Ureter (tissue), 1 donor: ENCODE measurements at regions not wholly inside any gene's neighbourhood (a gene's known extent, or its start where the extent isn't known, plus 50 kb on each side); places are given as distances from the start of the nearest gene placed in this dataset.

Experiments used
- DNase-seq: peaks from one replicate; pipeline ENCODE4 v3.0.0-alpha.2; 2020; ENCODE audit warnings: low spot score
- donor health status: DM: yes; HTN: yes; CAD: no.

DNA sequence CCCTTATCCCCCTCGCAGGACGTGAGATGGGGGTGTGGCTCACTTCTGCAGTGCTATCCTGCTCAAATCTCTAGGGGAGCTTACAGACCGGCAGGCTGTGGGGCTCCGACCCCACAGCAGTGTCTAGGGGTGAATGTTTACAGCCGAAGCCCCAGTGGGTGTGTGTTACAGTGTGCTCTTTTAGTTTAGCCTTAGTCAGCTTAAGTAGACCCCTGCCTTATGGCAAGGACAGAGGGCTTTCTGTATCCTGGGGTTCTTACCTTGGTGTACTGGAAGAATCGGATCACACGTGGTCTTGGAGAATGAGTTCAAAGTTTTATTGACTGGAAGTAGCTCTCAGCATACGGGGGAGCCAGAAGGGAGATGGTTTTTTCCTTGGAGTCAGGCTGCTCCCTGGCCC, 348.2 kb upstream of the GYPC start:
- DNase-seq: no peak

- DNase-seq: no peak
These were observed 346.8 kb upstream of the GYPC start for GRCh38 chr2:126309185-126309584.

DNA sequence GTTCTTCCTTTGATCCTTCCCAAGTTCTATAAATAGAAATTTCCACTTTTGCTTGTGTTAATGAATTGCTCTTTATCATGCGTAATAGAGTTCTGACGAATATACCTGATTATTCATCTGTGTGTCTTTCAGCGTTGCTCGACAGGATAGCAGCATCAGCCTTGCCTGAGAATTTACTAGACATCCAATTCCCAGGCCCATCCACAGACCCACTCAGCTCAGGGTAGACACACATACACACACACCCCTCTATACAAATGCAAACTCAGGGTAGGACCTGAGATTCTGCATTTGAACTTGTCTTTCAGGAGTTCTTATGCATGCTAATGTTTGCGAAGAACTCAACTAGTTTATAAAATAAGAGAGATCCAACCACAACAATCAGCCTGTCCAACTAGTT, 343.4 kb upstream of the GYPC start:
- DNase-seq: no peak

DNA sequence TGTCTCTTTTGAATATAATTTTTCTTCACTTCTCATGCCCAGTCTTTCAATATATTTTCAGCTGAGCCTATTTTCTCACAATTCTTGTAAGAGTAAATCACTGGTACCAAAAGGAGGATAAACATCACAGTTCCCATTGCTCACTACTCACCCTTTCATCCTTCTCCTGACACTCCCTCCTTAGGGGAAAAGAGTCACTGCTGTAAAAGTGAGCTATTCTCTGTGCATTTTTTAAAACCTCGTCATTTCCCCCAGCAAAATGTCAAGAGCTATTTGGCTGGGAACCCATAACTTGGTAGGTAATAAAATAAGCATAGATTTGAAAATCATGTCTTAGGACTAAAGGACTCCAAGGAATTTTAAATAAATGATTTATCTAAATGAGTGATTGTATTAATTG, 340.1 kb upstream of the GYPC start:
- DNase-seq: no peak

DNA sequence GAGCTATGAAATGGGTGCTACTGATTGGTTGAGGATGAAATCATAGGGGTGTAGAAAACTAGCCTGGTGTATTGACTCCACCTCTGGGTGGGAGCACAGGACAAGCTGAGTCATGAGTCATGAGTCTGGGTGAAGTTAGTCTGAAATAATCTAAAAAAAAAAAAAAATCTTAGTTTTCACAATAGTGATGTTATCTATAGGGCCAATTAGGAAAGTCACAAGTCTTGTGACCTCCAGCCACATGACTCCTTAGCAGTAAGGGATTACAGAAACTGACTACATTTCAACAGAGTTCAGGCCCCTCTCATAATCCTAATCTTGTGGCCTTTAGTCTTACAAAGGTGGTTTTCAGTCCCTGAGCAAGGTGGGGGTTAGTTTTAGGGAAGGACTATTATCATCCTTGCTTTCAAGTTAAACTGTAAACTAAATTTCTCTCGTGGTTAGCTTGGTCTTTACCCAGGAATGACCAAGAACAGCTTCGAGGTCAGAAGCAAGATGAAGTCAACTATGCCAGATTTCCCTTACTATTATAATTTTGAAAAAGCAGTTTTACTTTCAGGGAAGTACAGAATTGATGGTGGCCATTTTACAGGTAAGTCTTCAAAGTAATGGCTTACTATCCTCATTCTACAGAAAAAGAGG, 338.0 kb upstream of the GYPC start:
- no peak for DNase-seq

- DNase-seq: no peak
These were observed 333.6 kb upstream of the GYPC start for GRCh38 chr2:126322342-126322741.

GRCh38 chr2:126325202-126325601, 330.8 kb upstream of the GYPC start:
- DNase-seq: no peak

DNA sequence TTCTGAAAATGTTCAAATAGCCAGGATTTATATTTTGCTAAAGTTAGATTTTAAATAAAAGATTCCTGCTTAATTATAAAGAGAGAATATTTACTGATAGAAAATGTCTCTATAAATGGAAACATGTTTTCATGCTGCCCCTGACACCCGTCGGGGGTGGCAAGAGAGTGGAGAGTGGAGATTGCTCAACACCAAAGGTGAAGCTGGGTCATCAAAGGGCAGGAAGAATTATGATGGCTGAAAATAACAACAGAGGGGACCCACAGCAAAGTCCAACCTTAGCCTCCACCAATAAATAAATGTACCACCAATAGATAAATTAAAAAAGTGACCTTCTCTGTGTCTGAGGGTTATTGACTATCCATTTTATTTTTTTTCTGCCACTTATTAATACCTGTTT, 326.8 kb upstream of the GYPC start:
- DNase-seq: no peak

- DNase-seq: no peak
These were observed 313.5 kb upstream of the GYPC start for GRCh38 chr2:126342457-126342856.

GRCh38 chr2:126343136-126343535, 312.8 kb upstream of the GYPC start:
- no peak for DNase-seq

- no peak for DNase-seq
These were observed 311.5 kb upstream of the GYPC start for GRCh38 chr2:126344493-126344892.

DNA sequence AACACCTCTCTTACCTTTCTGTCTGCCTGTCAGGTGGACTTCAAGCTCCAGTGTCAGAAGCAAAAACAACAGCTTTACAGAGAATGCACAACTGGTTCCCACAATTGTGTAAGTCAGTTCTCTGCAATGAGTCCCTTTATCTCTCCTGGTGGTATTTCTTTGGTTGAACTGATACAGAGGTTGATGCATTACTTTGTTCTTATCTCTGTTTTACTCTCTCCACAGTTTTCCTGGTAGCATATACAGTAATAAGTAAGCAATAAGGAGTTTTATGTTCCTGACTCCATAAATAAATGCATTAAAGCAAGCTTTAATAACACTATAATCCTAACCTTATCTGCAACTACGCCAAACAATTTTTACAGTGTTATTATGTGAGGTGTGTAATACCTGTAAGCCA, 310.3 kb upstream of the GYPC start:
- DNase-seq: no peak

DNA sequence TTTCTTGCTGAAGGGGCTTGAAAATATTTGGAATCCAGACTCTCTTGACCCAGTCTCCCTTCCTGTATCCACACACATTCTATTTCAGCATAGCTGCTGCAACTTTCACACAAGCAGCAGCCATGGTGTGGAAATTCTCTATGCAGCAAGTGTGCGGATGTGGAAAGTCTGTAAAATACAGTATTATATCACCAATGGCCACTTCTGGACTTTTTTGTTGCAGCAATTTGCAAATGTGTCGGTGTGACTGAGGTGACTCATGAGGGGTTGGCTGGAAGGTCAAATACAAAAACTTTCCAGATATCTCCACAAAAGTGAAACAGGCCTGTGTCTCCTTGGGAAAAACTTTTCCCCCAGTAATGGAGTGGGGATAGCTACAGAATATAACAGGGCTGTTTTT, 299.3 kb upstream of the GYPC start:
- no peak for DNase-seq

DNA sequence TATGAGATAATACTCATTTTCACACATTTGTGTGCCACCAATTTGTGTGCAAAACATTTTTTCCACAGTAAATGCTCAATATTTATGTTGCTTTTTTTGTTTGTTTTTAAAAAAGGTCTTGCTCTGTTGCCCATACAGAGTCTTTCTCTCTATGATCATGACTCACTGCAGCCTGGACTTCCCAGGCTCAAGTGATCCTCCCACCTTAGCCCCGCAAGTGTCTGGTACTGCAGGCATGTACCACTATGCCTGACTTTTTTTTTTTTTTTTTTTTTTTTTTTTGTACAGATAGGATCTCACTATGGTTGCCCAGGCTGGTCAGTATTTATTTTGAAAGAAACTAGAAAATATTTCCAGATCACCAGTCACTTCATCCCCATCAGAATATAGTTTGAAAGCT, 297.8 kb upstream of the GYPC start:
- DNase-seq: no peak

DNA sequence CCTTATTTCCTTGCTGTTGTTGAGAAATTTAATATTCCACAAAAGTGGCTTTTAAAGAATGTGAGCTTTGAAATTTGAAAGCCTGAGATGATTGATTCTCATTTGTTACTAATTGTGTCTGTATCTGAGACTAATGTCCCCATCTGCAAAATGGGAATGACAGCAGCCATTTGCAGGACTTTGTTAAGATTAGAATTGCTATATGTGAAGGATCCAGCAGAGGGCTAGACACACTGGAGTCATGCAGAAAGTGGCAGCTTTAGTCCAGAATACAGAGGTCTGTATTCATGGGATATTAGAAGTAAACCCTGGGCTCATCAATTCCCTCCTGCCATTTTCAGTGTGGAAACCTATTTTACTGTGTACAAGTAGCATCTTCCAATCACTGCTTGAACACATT, 296.5 kb upstream of the GYPC start:
- no peak for DNase-seq

DNA sequence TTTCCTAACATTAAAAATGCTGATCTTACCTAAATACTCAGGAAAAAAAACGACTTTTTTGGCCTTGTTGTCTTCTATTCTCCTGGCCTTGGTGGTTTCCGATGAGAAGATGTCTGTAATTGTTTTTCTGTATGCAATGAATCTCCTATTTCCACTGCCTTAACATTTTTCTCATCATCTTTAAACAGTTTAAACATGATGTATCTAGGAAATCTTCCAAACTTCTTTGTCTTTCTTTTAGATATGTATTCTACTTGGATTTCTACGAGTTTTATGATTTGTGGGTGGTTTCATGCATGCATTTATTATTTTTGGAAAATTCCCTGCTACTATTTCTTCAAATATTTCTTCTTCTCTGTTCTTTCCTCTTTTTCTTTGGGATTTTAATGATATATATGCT, 288.6 kb upstream of the GYPC start:
- no peak for DNase-seq

GRCh38 chr2:126368758-126369157, 287.2 kb upstream of the GYPC start:
- DNase-seq: no peak

DNA sequence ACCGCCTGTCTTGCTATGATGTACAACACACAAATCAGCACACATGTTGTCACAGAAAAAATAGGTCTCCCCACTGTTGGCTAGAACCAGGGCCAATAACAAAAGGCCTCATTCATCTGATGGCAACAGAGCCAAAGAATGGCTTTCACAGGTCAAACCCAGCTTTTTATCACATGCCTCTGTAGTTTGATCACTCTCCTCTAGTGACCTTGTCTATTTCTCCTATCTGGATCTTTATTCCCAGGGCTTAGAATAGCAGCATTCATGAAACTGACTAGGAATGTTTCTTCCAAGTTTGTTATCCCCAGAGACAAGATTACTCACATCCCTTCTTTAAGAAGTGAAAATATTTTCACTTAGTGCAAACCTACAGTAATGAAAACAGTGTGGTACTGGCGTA, 285.8 kb upstream of the GYPC start:
- DNase-seq: no peak

DNA sequence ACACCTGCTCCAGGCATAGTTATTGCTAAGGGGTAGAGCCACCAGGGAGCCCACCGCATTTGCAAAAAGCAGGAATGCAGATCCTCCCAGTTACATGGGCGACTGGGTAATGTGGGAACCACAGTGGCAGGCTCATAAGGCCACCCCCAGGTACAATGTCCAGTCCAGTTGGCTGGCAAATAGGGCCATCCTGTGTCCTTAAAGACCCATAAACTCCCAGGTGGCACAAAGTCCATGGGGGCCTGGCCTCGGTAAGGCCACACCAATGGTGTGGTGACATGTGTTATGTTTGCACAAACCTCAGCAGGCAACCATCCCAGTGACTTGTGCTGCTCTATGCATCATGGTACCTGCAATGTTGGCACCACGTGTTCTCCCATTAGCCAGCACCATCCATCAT, 283.6 kb upstream of the GYPC start:
- no peak for DNase-seq

DNA sequence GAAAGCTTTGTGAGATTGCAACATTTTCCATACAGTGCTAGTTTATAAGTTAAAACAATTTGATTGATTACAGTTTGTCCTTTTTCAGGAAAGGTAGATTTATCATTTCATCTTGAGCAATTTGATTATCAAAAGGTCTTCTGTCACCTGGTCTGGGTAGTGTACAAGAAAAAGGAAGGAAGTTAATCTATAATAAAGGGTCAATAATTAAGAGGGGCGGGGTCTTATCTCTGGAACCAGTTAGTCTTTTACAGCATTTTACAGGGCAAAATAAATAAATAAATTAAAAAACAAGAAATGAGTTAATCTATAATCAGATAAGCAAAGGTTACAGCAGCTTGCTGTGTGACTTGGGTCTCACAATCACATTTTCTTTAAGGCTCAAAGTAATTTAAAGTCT, 277.8 kb upstream of the GYPC start:
- DNase-seq: no peak

- DNase-seq: no peak
These were observed 274.9 kb upstream of the GYPC start for GRCh38 chr2:126381091-126381490.

DNA sequence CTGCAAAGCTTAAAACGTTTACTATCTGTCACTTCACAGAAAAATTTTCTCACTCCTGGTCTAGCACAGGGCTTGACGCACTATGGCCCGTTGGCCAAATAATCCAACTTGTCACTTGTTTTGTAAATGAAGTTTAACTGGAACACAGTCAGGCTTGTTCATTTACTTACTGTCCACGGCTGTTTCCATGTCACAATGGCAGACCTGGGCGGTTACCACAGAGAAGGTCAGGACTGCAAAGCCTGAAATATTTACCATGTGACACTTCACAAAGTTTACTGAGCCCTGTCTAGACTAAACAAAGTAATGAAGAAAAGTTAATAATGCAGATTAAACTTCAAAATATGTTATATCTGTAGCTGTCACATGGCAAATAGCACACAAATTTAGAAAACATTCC, 273.0 kb upstream of the GYPC start:
- DNase-seq: no peak

DNA sequence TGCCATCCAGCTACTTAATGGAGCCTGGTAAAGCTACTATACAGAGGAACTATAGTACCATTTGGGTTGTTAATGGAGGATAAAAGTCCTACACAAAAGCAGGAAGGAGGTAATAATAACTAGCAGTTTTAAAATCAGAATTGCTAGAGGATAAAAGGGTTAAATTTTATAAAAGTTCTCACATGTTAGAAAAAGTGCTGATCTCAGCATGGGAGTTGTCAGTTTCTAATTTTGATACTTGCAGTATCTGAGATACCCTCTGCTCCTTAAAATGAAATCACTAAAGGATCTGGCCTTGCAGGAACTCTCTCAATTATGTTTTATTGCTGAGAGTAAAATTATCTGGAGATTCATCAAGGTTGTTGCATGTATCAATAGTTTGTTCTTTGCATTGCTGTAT, 272.2 kb upstream of the GYPC start:
- DNase-seq: no peak

DNA sequence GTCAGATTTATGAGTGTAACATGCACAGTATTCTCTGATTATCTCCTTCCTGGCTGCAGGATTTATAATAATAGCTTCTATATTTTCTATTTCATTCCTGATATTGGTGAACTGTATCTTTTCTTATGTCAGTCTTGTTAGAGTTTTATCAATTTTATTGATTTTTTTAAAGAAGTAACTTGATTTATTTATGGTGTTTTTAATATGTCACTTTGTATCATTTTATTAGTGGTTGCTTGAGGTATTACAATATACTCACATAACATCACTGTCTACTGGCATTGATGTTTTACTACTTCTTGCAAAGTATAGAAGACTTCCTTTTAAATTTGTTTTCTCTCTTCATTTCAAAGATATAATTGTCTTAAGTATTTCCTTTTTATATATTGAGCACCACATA, 270.5 kb upstream of the GYPC start:
- DNase-seq: no peak

- no peak for DNase-seq
These were observed 270.0 kb upstream of the GYPC start for GRCh38 chr2:126385983-126386382.
